GM18907 (cell line): ENCODE measurements at regions not wholly inside any gene's neighbourhood (a gene's known extent, or its start where the extent isn't known, plus 50 kb on each side); places are given as distances from the start of the nearest gene placed in this dataset.

ENCODE experiments used
- ATAC-seq: cut with Tn5 transposase; IDR thresholded peaks from one replicate; pipeline ENCODE4 v1.9.1; 2021; ENCODE audit warnings: mild to moderate bottlenecking, moderate library complexity; ENCODE audit not compliant: unreplicated experiment

DNA sequence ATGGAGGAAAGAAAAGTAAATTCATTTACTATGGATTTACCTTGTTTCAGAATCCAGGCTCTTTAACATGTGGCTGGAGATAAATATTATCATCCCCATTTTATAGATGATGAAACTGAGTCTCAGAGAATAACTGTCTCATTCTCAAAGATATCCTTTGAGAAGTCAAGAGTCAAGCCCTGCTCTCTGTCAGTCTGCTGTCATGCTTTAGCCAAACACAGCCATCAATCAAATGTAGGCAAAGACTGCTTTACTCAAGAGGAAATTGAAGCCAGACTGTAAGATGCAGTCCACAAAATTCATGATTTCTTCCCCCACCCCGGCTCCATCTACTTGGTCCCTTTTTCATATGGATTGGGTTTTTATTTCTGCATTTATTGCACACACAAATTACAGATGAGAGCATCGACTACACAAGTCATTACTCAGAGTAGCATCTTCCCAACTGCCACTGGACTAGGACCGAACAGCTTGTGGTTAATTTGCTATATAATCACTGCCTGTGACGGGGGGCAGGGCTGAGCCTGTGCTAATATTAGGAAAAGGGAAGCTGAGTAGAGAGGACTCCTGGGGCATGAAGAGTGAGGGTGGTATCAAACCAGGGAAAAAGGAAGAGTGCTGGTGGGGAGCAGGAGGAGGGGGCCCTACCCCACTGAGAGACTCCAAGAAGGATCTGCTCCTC lies 102.7 kb upstream of the TOP1 start:
- ATAC-seq: no peak

DNA sequence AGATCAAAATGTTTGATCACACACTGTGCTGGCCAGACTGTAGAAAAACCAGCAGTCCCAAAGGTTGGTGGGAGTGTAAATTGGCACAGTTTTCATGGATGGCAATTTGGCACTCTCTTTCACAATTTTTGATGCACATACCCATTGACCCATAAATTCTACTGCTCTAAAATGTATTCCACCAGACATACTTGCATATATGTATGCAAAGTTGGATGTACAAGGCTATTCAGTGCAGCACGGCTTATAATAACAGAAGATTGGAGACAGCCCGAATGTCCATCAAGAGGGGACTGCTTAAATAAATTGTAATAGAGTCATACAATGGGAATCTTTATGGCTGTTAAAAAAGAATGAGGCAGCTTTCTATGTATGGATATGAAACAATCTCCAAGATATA lies 101.7 kb upstream of the TOP1 start:
- no peak for ATAC-seq

DNA sequence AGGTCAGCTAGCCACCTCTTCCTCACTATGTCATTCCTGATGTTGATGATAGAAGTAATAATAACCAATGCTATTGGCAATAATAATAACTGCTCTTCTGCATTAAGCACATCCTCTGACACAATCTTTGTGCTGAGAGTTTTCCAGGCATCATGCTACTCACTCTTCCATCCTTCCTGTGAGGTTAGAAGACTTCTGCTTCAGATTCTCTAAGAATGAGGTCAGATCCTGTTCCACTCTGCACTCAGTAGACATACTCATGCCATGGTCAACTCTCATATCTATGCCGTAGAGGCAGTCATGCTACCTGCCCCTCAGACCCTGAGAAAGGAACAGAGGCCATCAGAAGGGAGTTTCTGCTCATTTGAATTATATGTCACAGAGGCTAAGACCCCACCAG lies 98.1 kb upstream of the TOP1 start:
- no peak for ATAC-seq

DNA sequence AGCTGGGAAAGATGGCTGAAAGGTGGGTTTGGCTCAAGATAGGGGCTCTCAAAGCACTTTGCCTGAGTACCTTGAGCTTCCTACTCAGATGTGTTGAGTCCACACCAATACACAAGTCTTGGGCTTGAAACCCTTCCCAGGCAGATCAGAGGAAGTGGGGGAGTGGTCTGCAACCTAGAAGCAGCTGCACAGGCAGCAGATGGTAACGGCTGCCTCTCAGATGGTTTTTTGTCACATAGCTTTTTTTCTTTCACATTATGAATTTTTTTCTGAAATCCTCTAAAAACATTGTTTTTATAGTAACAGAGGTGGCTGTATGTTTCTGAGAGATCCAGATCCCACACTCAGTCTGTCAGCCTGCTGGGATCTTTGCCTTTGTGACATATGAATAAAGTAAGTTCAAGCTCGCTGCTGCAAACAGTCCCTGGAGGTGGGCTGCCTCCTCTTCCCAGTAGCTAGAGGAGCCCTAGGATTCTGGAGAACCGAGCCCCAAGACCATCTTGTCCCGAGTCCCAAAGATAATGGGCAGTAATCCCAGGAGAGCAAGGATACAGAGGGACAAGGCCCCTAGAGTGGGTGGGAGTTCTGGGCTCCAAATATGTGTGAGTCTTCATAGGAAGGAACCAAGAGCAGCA lies 97.1 kb upstream of the TOP1 start:
- no peak for ATAC-seq

DNA sequence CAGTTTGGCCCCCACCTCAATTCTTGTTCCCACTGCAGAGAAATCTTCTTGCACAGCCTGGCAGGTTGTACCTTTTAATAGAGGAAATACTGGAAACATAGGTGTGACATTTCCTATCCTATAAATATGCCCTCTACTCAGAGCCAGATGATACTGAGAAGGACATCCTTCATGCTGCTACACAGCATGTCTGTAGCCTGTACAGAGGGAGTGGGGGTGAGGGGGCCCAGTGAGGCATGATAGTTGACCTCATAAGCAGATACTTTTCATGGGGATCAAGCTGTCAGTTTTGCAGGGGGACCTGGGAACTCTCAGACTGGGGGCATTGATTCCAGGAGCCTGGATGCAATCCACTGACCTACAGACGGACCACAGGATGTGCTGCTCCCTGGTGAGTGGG lies 96.2 kb upstream of the TOP1 start:
- no peak for ATAC-seq

DNA sequence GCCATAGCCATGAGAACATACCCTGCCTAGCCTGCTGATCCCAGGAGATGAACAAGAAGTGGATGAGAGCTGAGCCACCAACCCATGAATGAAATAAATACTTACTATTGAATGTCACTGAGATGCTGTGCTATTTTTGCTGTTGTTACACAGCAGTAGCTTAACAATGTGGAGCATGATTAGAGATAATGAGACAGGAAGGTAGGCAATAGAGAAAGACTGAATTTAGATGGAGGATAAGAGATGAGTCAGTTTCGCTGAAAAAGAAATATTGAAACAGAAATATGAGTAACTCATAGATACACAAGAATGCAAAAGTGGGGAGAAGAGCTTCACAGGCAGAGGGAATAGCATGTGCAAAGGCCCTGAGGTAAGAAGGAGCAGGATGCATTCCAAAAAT lies 94.9 kb upstream of the TOP1 start:
- ATAC-seq: no peak

DNA sequence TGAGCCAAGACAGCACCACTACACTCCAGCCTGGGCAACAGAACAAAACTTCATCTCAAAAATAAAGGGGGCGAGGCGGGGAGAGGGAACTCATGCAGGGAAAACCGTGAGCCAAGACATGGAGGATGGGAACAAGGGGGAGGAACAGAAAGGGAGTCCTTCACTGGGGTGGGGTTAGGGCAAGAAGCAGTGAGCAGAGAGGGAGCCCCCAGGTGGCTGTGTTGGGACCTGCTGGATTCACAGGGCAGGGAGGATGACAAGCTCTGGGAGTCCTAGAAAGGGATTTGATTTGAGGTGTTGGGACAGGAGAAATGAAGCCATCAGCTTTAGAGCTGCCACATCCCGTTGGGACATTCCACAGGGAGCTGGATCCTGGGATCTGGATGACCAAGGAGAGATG lies 90.6 kb upstream of the TOP1 start:
- ATAC-seq: no peak

DNA sequence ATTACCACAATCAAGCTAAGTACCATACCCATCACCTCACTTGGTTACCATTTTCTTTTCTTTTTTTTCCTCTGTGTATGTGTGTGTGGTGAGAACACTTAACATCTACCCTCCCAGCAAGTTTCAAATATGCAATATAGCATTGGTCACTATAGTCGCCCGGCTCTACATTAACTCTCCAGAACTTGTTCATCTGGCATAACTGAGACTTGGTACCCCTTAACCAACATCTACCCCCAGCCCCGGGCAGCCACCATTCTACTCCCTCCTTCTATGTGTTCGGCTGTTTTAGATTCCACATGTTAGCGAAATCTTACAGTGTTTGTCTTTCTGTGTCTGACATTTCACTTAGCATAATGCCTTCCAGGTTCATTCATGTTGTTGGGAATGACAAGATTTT lies 89.0 kb upstream of the TOP1 start:
- ATAC-seq: no peak

DNA sequence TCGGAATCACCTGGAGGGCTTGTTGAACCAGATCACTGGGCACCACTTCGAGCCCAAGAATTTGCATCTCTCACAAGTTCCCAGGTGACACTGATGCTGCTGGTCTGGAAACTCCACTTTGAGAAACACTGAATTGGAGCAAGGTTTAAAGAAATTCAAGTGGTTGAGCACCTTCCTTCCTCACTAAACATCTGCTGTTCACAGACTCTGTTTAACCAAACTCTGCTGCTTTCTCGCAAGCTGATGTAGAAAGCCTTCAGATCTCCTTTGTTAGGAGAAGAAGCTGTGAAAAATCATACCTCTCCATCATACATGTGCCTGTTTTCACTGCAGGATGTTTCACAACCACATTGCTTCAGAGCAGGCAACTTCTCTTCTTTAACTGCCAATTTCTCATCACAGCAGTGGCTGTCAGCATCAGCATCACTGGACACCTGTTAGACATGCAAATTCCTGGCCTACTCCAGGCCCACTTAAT lies 87.5 kb upstream of the TOP1 start:
- ATAC-seq: no peak

DNA sequence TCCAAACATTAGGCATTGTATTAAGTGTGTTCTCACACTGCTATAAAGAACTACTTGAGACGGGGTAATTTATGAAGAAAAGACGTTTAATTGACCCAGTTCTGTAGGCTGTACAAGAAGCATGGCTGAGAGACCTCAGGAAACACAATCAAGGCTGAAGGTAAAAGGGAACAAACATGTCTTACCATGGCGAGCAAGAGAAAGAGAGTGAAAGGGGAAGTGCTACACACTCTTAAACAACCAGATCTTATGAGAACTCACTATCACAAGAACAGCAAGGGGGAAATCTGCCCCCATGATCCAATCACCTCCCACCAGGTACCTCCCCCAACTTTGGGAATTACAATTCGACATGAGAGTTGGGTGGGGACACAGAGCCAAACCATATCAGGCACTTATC lies 86.6 kb upstream of the TOP1 start:
- no peak for ATAC-seq

DNA sequence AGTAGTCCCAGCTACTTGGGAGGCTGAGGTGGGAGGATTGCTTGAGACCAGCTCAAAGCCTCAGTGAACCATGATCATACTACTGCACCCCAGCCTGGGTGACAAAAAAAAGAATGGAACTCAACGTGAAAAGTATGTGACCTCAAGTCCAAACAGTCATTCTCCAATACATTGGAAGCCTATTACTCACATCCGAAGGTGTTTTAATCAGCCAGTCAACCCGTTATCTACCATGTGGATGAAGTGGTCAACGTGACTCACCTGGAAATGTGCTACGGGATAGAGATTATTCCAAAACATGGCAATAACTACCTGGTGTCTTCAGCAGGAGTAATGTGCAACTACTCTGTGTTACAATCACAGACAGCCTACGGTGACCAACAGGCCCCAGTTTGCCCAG lies 85.8 kb upstream of the TOP1 start:
- ATAC-seq: no peak

DNA sequence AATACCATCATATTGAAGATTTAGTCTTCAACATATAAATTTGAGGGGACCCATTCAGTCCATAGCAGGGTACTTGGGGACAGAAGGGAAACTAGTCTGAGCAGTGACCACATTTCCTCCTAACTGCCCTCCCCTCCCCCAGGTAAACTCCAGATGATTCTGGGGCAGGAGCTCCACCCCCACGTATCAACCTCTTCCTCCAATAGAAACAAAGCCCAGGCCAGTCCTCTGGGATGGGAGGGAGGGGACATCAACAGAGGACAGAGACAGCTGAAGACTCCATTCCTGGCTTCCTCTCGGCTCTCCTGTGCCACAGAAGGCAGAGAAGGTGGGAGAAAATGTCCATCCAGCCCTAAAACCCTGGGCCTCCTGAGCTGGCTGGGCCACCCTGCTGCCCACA lies 85.0 kb upstream of the TOP1 start:
- ATAC-seq: no peak

DNA sequence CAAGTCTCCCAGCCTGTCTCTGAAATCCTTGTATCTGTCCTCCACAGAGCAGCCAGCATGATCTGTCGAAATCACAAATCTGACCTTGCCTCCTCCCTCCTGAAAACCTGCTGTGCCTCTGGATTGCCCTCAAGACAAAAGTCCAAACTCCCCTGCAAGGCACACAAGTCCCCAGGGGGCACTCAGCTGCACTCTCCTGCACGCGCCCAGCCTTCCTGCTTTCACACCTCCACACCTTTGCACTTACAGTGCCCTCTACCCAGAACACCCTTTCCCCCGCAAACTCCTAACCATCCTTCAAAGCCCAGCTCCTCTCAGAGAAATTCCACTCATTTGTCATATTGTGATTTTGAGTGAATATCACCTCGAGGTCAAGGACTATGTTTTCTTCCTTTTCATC lies 83.4 kb upstream of the TOP1 start:
- no peak for ATAC-seq

DNA sequence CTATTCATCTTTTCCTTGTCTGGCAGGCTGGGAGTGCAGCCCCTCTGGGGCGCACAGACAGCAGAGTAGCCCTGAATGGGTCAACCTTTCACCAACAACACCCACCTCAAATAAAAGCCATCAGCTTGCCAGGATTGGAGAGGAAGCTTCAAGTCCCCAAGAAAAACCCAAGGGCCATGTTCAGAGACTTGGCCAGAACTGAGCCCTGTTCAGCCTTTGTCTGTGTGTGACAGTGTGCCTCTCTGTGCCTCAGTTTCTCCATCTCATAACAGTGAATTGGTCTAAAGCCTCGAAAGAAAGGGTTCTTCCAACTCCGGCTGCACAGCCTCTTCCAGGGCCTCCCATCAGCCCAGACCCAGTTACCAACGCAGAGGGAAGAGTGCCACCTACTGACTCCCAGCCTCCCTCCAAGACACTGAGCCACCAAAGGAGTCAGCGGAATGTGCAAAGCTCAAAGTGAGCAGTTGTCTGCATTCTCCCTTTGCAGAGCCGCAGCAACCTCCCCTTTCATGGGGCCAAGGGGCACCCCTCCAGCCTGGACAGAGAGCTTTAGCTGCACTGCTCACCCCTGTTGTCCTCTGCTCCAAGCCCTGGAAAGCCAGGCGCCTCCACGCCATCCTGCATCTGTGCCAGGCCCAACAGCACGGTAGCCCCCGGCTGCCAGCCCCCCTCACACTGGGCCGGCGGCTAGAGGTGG lies 82.7 kb upstream of the TOP1 start:
- ATAC-seq: no peak

DNA sequence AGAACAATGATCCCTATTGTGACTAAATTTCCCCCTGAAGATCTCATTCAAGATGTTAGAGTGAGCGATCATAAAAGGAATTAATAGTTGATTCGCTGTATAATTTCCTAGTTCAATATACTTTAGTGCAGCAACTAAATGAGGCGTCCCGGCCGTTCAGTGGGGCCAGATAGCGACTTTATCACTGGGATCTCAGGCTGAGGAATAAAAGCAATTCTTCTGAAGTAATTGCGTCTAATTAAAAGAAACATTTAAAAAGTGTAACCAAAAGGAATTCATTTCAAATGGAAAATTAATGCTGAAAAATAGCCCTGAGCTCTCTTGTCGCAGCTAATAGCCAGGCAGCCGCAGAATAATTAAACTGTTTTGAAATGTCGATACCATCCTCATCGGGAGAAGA lies 82.2 kb upstream of the TOP1 start:
- no peak for ATAC-seq

DNA sequence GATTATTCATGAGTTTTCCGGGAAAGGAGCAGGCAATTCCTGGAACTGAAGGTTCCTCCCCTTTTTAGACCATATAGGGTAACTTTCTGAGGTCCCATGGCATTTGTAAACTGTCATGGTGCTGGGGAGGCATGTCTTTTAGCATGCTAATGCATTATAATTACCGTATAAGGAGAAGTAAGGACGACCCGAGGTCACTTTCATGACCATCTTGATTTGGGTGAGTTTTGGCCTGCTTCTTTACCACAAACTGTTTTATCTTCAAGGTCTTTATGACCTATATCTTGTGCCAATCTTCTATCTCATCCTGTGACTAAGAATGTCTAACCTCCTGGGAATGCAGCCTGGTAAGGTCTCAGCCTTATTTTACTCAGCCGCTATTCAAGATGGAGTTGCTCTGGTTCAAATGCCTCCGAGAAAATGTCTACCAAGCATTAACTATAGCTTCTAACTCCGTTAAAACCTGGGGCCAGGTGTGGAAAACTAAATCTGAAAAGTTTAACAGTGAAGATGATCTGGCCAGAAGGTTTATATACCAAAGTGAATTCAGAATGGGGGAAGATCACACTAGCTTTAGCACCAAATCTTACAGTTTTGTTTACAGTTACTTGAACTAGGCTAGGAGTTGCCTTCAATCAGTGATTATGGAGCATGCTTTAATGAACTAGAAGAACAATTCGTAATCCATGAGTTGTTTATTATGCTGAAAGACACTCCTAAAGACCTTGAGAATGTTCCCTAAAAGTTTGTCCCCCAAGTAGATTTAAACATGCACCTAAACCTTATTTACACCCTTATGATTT lies 80.0 kb upstream of the TOP1 start:
- no peak for ATAC-seq

DNA sequence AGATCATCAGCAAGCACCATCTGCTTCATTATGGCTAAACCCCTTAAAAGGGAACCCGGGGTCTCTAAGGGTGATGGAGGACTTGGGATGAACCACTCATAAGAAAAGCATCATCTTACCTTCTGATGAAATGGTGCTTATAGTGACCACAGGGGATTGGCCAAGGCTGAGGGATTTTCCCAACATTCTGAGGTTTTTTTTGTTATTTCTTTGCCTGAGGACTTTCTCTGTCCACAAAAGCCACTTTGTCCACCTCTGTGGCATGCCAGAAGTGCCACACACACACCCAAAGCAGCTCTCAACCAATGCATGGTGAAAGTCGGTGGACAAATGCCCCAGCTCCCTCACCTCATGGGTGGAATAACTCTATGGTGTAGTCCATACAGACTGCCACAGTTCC lies 79.3 kb upstream of the TOP1 start:
- ATAC-seq: no peak

DNA sequence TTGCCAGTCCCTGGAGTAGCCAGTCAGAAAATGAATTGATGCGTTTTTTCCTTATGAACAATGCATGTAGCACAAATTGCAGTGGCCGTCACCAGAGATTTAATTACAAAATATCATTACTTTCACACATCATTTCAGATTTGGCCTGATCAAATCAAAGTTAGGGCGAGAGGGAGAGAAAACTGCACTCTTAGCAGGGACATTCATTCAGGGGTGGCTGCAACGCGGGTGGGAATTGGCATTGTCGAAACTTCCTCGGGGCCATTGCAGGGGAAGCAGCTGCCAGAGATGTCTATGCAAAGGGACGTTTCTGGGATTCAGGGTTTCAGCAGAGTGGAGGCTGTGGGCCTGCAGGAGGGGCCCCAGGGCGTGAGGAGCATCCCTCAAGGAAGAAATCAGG lies 76.5 kb upstream of the TOP1 start:
- ATAC-seq: no peak

DNA sequence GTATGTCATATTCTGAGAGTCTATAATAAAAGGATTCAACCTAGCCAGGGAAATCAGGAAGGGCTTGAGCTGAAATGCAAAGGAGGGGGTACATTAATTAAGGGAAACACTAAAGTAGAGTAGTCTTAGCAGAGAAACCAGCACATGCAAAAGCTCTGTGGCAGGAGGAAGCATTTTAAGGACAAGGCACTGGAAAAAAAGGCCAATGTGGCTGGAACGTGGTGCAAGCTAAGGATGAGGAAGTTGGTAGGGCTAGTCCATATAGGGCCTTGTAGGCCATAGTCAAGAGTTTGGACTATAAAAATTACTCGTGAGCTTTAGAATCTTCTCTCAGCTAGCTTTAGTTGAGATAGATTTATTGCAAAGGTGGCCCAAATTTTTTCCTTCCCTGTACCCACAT lies 75.2 kb upstream of the TOP1 start:
- ATAC-seq: no peak

DNA sequence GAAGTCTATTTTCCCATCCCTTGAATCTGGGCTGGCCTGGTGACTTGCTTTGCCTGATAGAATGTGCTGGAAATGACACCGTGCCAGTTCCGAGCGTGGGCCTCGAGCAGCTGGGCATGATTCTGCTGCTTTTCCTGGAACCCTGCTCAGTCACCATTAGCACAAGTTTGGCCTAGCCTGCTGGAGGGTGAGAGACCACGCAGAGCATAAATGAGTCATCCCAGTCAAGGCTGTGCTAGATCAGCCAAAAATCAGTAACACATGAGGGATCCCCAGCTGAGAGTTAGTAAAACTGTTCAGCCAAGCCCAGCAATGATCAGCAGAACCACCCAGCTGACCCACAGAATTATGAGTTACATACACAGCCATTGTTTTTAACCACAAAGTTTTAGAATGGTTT lies 74.8 kb upstream of the TOP1 start:
- ATAC-seq: no peak

DNA sequence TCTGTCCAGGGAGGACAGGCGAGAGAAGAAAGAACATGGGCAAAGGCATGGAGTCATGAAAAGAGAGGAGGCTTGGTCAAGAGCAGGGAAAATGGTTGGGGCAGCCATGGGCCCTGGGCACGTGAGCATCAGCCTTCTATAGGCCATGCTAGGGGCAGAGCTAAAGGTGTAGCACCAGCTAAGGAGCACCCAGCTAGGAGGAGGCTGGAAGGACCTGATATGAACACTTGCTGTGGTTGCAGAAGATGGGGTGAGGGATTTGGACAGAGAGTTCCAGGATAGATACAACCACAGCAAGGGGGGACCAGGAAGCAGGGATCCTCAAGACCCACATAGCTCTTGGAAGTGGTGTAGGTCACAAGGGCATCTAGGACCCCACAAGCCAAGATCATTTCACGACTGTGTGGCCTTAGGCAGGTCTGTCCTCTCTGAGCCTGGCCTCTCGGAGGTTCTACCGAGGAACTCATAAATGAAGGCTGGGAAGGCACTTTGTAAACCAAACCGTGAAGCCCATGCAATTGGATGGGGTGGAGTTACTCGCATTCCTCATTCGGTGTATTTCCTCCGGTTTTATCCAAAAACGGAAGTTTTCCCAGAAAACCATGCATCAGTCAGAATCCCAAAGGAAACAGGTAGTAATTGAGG lies 74.0 kb upstream of the TOP1 start:
- no peak for ATAC-seq
